Vagina (tissue), 2 donors: ENCODE measurements at regions not wholly inside any gene's neighbourhood (a gene's known extent, or its start where the extent isn't known, plus 50 kb on each side); places are given as distances from the start of the nearest gene placed in this dataset.
A peak's percentile ranks its signal among the peaks of the same experiment; 100 is the strongest.

ENCODE experiments used
- DNase-seq, 2 donors: peaks; one replicate each; pipeline ENCODE4 v3.0.0-alpha.2; 2017; ENCODE audit errors: extremely low spot score in 2 of 2
- H3K27ac ChIP-seq: fragments of 200-600 bp; sonication (generic); one replicate; pipeline ENCODE4 v1.5.1; 2019
- H3K27me3 ChIP-seq: fragments of 200-600 bp; sonication (generic); one replicate; pipeline ENCODE4 v1.5.1; 2019
- H3K36me3 ChIP-seq, 2 donors: fragments of 200-600 bp; sonication (generic); one replicate each; pipeline ENCODE4 v1.5.1; 2017 to 2019
- H3K4me1 ChIP-seq: fragments of 200-600 bp; sonication (generic); one replicate; pipeline ENCODE4 v1.5.1; 2019
- H3K4me3 ChIP-seq, 2 donors: fragments of 200-600 bp; sonication (generic); 1 replicate in 1 of 2; 2 replicates in 1 of 2; pipeline ENCODE4 v1.5.1; 2016 to 2019
- H3K9me3 ChIP-seq: fragments of 200-600 bp; sonication (generic); one replicate; pipeline ENCODE4 v1.5.1; 2019
- CTCF ChIP-seq, 3 experiments: fragments of 450-650 bp in 2 of 3; fragments of 200-600 bp in 1 of 3; sonication (generic) in 1 of 3; IDR thresholded peaks; one replicate each; pipeline ENCODE4 v1.5.1; 2017 to 2019; ENCODE audit warnings: antibody characterized with exemption in 3 of 3, mild to moderate bottlenecking in 2 of 3, moderate library complexity in 2 of 3
- POLR2A ChIP-seq, 2 donors: fragments of 450-650 bp; IDR thresholded peaks; one replicate each; pipeline ENCODE4 v1.6.1; 2017; ENCODE audit warnings: antibody characterized with exemption in 2 of 2, mild to moderate bottlenecking in 2 of 2, moderate library complexity in 2 of 2
- POLR2AphosphoS5 ChIP-seq, 2 donors: sonication (generic); formaldehyde crosslinking; IDR thresholded peaks; one replicate each; pipeline ENCODE4 v1.9.0; 2017; ENCODE audit warnings: antibody characterized with exemption in 2 of 2, mild to moderate bottlenecking in 2 of 2, low read depth in 1 of 2; ENCODE audit not compliant: insufficient read depth in 1 of 2
- intact Hi-C: fragments of 100-400 bp; cut with DNase I; formaldehyde crosslinking; loops from one replicate; pipeline ENCODE4 v1.15.1; 2023

GRCh38 chr12:88996200-88996788 lies 356.0 kb downstream of the DUSP6 start:
- Histone ChIP-seq H3K36me3 (no peaks in the 10 kb centered on the region), H3K4me1 (no peaks in the 10 kb centered on the region), H3K27me3 (no peaks in the 10 kb centered on the region), H3K27ac (no peak overlapping the region), H3K4me3 (no peak overlapping the region), H3K9me3 (no peaks in the 10 kb centered on the region)
- intact Hi-C loops: no loop called here
- DNase-seq: no peak
- TF ChIP-seq CTCF (IDR thresholded peaks at IDR 0.05) (no peak), POLR2A (IDR thresholded peaks at IDR 0.05) (no peak), POLR2AphosphoS5 (IDR thresholded peaks at IDR 0.05; ENCODE audit: insufficient read depth in 1 of 2, low read depth in 1 of 2) (no peak)

GRCh38 chr12:88994971-88995370 lies 357.3 kb downstream of the DUSP6 start:
- no peak overlapping the region for H3K27ac ChIP-seq
- DNase-seq: no peak
- intact Hi-C loops: no loop called here
- no peaks in the 10 kb centered on the region for H3K4me1 ChIP-seq
- H3K9me3 ChIP-seq: no peaks in the 10 kb centered on the region
- no peaks in the 10 kb centered on the region for H3K27me3 ChIP-seq
- no peak overlapping the region for H3K4me3 ChIP-seq
- TF ChIP-seq POLR2AphosphoS5 (IDR thresholded peaks at IDR 0.05; ENCODE audit: insufficient read depth in 1 of 2, low read depth in 1 of 2) (no peak), CTCF (IDR thresholded peaks at IDR 0.05) (no peak), POLR2A (IDR thresholded peaks at IDR 0.05) (no peak)
- no peaks in the 10 kb centered on the region for H3K36me3 ChIP-seq

- H3K4me3 ChIP-seq: no peak overlapping the region
- no peaks in the 10 kb centered on the region for H3K36me3 ChIP-seq
- no peaks in the 10 kb centered on the region for H3K9me3 ChIP-seq
- intact Hi-C loops: no loop called here
- H3K4me1 ChIP-seq: no peaks in the 10 kb centered on the region
- H3K27ac ChIP-seq: no peak overlapping the region
- no peaks in the 10 kb centered on the region for H3K27me3 ChIP-seq
- no peak for TF ChIP-seq POLR2AphosphoS5 (IDR thresholded peaks at IDR 0.05; ENCODE audit: insufficient read depth in 1 of 2, low read depth in 1 of 2)
- TF ChIP-seq POLR2A (IDR thresholded peaks at IDR 0.05): no peak
- TF ChIP-seq CTCF (IDR thresholded peaks at IDR 0.05): no peak
- DNase-seq: no peak
These were observed 357.8 kb downstream of the DUSP6 start for GRCh38 chr12:88994537-88994936.

- Histone ChIP-seq H3K4me3 (no peak overlapping the region), H3K4me1 (no peaks in the 10 kb centered on the region), H3K27ac (no peak overlapping the region), H3K36me3 (no peaks in the 10 kb centered on the region), H3K27me3 (no peaks in the 10 kb centered on the region), H3K9me3 (no peaks in the 10 kb centered on the region)
- intact Hi-C loops: no loop called here
- TF ChIP-seq CTCF (IDR thresholded peaks at IDR 0.05) (peak in 1 of 3 experiments; percentile 58), POLR2AphosphoS5 (IDR thresholded peaks at IDR 0.05; ENCODE audit: insufficient read depth in 1 of 2, low read depth in 1 of 2) (no peak)
- DNase-seq: no peak
These were observed 358.6 kb downstream of the DUSP6 start for GRCh38 chr12:88993651-88994050.

- H3K36me3 ChIP-seq: no peaks in the 10 kb centered on the region
- H3K4me3 ChIP-seq: no peak overlapping the region
- H3K4me1 ChIP-seq: no peaks in the 10 kb centered on the region
- TF ChIP-seq POLR2A (IDR thresholded peaks at IDR 0.05): no peak
- no peak for TF ChIP-seq POLR2AphosphoS5 (IDR thresholded peaks at IDR 0.05; ENCODE audit: insufficient read depth in 1 of 2, low read depth in 1 of 2)
- no peak for TF ChIP-seq CTCF (IDR thresholded peaks at IDR 0.05)
- intact Hi-C loops: no loop called here
- H3K27ac ChIP-seq: no peak overlapping the region
- H3K9me3 ChIP-seq: no peaks in the 10 kb centered on the region
- H3K27me3 ChIP-seq: no peaks in the 10 kb centered on the region
- DNase-seq: no peak
These were observed 366.2 kb downstream of the DUSP6 start for GRCh38 chr12:88986056-88986455.
